Putamen (tissue), 1 donor: ENCODE measurements at regions not wholly inside any gene's neighbourhood (a gene's known extent, or its start where the extent isn't known, plus 50 kb on each side); places are given as distances from the start of the nearest gene placed in this dataset.

Source experiments
- DNase-seq: peaks from one replicate; pipeline ENCODE4 v3.0.0-alpha.2; 2016; ENCODE audit warnings: low spot score

GRCh38 chr9:95623640-95624039 is 106.9 kb upstream of the PTCH1 start:
- DNase-seq: no peak

DNA sequence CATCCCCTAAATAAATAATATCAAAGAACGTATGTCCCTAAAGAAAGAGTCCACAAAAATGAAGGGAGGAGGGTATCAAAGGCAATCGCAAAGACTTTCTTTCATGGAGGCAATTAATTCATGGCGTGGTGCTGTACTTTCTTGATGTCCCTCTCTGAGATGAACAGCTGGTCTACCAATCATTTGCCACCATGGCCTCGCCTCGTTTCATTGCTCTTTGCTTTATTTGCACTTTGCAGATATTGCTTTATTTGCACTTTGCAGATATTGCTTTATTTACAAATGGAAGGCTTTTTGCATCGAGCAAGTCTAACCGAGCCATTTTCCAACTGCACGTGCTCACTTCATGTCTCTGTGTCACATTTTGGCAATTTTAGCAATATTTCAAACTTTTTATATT is 104.0 kb upstream of the PTCH1 start:
- DNase-seq: no peak

DNA sequence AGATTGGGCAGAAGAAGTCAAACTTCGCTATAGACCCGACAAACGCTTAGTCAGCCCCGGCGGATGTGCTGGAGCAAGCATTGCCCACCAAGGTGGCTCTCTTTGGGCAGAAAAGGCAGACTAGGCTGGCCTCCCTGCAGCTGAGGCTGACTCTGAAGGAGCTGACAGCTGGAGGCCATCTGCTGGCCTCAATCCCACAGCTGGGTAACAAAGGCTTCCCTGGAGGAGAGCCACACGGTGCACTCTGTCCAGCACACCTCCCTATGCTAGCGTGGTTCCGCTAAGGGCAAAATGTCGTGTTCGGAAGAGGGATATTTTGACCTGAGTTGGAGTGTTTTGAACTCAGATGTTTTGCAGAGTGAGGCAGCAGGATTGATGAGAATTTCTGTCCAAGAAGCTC is 103.5 kb upstream of the PTCH1 start:
- DNase-seq: no peak

DNA sequence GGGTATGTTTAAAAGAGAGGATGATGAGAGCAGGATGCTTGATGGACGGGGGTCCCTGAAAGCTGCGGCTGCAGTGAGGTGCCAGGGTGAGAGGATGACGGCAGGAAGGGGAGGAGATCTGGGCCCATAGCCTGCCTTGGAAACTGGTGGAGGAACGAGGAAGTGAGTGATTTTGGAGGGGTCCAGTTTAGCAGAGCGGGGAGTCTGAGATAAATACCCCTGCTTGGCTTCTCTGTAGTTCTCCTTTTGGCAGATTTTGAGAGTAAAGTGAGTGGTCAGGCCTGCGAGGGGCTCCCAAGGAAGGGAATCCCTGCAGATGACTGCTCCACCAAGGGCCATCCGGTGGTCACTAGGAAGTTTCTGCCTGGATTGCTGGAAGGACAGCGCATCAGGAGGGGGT is 98.5 kb upstream of the PTCH1 start:
- no peak for DNase-seq

DNA sequence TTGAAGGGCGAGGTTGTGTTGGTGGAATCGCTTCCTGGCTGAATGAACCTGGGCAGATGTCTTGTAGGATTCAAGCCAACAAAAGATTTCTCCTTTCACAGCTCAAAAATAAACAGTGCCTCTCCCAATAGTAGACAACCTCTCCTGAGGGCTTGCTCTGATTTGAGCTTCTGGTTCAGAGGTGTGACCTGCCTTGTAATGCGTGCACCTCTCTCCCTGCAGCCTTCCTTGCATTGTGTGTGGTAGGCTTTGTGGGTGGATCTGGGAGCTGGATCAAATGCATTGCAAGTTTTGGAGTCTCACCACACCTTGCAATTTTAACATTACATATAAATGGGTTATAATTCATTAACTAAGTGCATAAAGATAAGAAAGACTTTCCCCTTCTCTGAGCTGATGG is 96.9 kb upstream of the PTCH1 start:
- DNase-seq: no peak

DNA sequence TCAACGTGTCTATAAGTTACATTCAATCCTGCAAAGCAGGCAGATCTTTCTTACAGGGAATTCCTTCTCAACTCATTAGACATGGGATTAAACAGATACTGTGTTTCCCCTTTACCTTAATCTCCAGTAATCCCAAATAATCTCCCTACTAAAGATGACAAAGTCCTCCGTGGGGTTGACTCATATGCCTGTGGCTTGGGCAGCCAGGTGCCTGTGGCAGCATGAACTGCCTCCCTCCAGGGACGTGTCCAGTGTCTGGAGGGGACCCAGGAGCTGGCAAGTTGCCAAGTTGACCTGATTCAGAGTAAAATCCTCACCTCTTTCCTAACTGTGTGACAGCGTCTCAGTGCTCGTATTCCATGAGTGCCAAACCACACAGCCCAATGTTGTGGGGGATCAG is 94.6 kb upstream of the PTCH1 start:
- no peak for DNase-seq

DNA sequence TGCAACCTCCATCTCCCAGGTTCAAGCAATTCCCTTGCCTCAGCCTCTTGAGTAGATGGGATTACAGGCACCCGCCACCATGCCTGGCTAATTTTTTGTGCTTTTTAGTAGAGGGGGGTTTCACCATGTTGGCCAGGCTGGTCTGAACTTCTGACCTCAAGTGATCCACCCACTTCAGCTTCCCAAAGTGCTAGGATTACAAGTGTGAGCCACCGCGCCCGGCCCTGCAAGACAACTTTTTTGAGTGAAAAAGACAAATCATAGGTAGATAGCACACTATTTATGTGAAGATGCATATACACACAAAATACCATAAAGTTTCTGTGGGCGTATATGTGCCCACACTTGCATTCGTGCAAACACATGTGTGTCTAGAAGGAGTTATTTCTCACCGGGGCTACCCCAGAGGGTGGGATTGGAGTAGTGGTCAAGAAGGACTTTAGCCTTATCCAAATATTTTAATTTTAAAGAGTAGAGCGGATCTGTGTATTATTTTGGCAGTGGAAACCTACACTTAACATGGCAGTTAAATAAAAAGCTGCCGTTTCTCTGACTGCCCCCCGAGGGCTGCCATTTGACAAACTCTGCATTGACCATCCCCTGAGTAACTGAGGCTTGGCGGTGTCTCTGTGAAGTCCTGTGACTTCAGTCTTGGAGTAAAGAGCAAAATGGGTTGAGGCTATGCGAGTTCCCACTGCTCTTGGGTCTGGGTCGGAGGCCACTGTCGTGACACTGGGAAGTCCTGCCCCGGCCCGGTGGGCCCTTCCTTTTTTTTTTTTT is 93.4 kb upstream of the PTCH1 start:
- no peak for DNase-seq

DNA sequence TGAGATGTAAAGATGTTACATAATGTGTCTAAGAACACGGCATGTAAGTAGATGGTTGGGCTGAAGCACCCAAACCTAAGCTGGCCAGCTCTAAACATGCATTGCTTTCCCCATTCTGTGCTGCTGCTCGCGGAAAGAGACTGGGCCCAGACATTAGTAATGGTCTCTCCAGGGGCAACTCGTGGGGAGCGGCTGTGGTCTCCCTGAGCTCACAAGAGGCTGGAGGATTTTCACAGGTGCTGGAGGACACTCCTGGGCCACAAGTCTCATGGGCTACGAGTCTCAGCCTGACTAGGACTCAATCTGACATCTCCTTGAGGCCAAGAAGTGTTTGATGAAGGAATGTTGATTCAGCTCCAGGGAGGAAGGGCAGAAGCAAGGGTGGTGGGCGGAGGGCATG is 92.7 kb upstream of the PTCH1 start:
- no peak for DNase-seq

DNA sequence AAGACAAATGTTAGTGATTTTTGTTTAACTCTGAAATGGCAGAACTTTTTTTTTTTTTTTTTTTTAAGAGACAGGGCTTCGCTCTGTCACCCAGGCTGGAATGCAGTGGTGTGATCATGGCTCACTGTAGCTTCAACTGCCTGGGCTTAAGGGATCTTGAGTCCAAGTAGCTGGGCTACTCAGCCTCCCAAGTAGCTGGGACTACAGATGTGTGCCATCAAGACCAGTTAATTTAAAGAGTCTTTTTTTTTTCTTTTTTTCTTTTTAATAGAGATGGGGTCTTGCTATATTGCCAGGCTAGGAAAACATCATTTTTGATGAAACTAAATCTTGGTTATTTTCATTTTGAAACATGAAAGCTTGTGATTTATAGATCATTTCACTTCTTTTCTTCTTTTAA is 91.6 kb upstream of the PTCH1 start:
- no peak for DNase-seq

DNA sequence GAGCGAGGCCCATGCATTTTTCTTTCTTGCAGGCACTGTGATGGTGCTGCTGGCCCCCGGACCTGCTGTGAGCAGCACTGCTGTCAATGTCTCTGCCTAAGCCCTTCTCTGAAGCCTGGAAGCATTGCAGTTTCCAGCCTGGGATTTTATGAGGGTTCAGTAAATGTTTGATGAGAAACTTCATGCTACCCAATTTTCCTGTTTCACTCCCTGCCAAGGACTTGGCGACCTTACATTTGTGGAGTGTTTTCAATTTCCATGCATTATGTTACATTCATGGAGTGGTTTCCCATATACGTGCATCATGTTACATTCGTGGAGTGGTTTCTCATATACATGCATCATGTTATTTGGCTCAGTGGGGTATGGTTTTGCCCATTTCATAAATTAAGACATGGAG is 90.7 kb upstream of the PTCH1 start:
- no peak for DNase-seq

- no peak for DNase-seq
Observed at GRCh38 chr9:95606489-95607350, 89.9 kb upstream of the PTCH1 start.

GRCh38 chr9:95605816-95606488 is 89.2 kb upstream of the PTCH1 start:
- no peak for DNase-seq

DNA sequence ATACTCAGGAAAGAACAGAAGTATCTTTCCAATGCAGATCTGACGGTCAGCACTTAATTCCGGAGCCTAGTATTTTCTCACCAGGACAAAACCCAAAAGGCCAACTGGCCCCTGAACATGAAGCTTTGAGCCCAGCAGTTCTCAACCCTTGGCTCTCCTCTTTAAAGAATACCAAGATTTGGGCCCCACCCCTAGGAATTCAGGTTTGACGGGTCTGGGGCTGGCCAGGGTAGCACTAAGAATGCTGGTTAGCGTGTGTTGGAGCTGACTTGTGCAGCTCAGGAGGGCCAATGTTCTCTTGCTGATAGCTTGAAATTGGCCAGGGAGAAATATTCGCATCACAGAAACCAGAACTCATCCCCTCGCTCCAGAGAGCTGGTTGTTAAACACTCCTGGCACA is 88.3 kb upstream of the PTCH1 start:
- no peak for DNase-seq

GRCh38 chr9:95598236-95598635 is 81.5 kb upstream of the PTCH1 start:
- no peak for DNase-seq

DNA sequence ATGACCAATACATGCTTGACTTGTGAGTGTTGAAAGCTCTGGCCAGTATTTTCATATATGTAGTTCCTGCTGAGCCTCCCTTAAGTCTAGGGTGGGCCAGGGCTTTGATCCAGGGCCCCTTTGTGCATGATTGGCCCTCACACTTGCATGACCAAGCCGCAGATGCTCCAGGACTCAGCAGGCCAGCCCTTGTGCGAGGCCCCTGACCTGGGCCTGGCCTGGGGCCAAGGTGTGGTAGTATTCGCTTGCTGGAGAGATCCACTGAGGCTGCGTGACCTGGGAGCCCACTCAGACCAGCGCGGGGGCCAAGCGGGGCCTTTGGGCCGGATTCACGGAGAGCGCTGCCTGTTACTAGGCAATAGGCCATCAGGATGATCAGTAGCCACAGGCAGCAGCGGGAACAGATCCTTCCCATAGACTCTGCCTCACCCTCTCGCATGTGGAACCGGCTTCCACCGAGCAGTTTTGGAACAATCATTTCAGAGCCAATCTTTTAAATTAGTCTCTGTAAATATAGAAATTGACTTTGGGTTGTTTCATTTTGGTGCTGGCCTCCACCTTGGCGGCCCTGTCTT is 79.0 kb upstream of the PTCH1 start:
- no peak for DNase-seq

GRCh38 chr9:95592931-95593330 is 76.2 kb upstream of the PTCH1 start:
- no peak for DNase-seq

- no peak for DNase-seq
Observed at GRCh38 chr9:95588724-95589588, 72.2 kb upstream of the PTCH1 start.

GRCh38 chr9:95587021-95587964 is 70.5 kb upstream of the PTCH1 start:
- no peak for DNase-seq

DNA sequence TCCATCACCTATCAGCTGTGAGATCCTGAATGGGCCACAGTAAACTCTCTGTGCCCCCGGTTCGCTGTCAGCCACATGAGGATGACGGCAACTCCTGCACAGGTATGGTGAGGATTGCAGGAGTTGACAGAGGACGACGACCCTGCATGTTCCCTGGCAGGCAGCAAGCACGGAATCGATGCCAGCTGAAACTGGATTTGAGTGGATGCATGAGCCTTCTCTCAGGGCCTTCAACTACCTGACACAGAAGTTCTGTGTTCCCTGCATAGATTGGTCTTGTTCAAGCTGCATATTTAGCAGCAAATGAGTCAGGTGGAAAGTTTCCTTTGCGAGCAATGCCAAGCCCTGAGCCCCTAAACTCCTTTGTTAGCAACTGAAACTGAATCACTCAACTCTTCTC is 69.6 kb upstream of the PTCH1 start:
- no peak for DNase-seq

GRCh38 chr9:95585824-95586223 is 69.1 kb upstream of the PTCH1 start:
- DNase-seq: no peak
